ENCODE measurements at regions not wholly inside any gene's neighbourhood (a gene's known extent, or its start where the extent isn't known, plus 50 kb on each side); places are given as distances from the start of the nearest gene placed in this dataset.

- no peak for DNase-seq (ENCODE audit: low read depth in 2 of 2)
- no peak for TF ChIP-seq CTCF (IDR thresholded peaks at IDR 0.05; ENCODE audit: low read depth, low read length)
- no peak overlapping the region for H3K4me3 ChIP-seq (replicated peaks in 1 of 2; ENCODE audit: low read depth in 2 of 2, low read length in 2 of 2)
These were observed 95.0 kb downstream of the BOD1L2 start for GRCh38 chr18:57241869-57242268.

GRCh38 chr18:57242285-57242684 lies 95.4 kb downstream of the BOD1L2 start:
- no peak for DNase-seq (ENCODE audit: low read depth in 2 of 2)
- H3K4me3 ChIP-seq (replicated peaks in 1 of 2; ENCODE audit: low read depth in 2 of 2, low read length in 2 of 2): no peak overlapping the region
- no peak for TF ChIP-seq CTCF (IDR thresholded peaks at IDR 0.05; ENCODE audit: low read depth, low read length)

- TF ChIP-seq CTCF (IDR thresholded peaks at IDR 0.05; ENCODE audit: low read depth, low read length): no peak
These were observed 96.8 kb downstream of the BOD1L2 start for GRCh38 chr18:57243624-57244179.

GRCh38 chr18:57249179-57249578 lies 102.3 kb downstream of the BOD1L2 start:
- no peak overlapping the region for H3K4me3 ChIP-seq (replicated peaks in 1 of 2; ENCODE audit: low read depth in 2 of 2, low read length in 2 of 2)
- no peak for TF ChIP-seq CTCF (IDR thresholded peaks at IDR 0.05; ENCODE audit: low read depth, low read length)
- no peak for DNase-seq (ENCODE audit: low read depth in 2 of 2)

More at GRCh38 chr18:57243624-57244179, 96.8 kb downstream of the BOD1L2 start:
- DNase-seq (ENCODE audit: low read depth in 2 of 2): no peak
- H3K4me3 ChIP-seq (replicated peaks in 1 of 2; ENCODE audit: low read depth in 2 of 2, low read length in 2 of 2): no peak overlapping the region

GRCh38 chr18:57249883-57250282 lies 102.5 kb upstream of the ST8SIA3 start:
- no peak for DNase-seq (ENCODE audit: low read depth in 2 of 2)
- TF ChIP-seq CTCF (IDR thresholded peaks at IDR 0.05; ENCODE audit: low read depth, low read length): no peak
- H3K4me3 ChIP-seq (replicated peaks in 1 of 2; ENCODE audit: low read depth in 2 of 2, low read length in 2 of 2): no peak overlapping the region

GRCh38 chr18:57251747-57252146 lies 100.6 kb upstream of the ST8SIA3 start:
- no peak for DNase-seq (ENCODE audit: low read depth in 2 of 2)
- TF ChIP-seq CTCF (IDR thresholded peaks at IDR 0.05; ENCODE audit: low read depth, low read length): no peak

GRCh38 chr18:57253903-57254302 lies 98.5 kb upstream of the ST8SIA3 start:
- DNase-seq (ENCODE audit: low read depth in 2 of 2): no peak
- H3K4me3 ChIP-seq (replicated peaks in 1 of 2; ENCODE audit: low read depth in 2 of 2, low read length in 2 of 2): no peak overlapping the region
- TF ChIP-seq CTCF (IDR thresholded peaks at IDR 0.05; ENCODE audit: low read depth, low read length): no peak

More at GRCh38 chr18:57251747-57252146, 100.6 kb upstream of the ST8SIA3 start:
- no peak overlapping the region for H3K4me3 ChIP-seq (replicated peaks in 1 of 2; ENCODE audit: low read depth in 2 of 2, low read length in 2 of 2)
